Jurkat, Clone E6-1 (cell line): ENCODE measurements at regions not wholly inside any gene's neighbourhood (a gene's known extent, or its start where the extent isn't known, plus 50 kb on each side); places are given as distances from the start of the nearest gene placed in this dataset.

Experiments
- DNase-seq: peaks from one replicate; pipeline ENCODE4 v3.0.0-alpha.2; 2011; ENCODE audit warnings: low read depth, low spot score
- H3K4me3 ChIP-seq: 2 replicates; pipeline ENCODE4 v1.5.1; 2011; ENCODE audit warnings: mild to moderate bottlenecking, low read length, control low read depth, moderate library complexity

DNA sequence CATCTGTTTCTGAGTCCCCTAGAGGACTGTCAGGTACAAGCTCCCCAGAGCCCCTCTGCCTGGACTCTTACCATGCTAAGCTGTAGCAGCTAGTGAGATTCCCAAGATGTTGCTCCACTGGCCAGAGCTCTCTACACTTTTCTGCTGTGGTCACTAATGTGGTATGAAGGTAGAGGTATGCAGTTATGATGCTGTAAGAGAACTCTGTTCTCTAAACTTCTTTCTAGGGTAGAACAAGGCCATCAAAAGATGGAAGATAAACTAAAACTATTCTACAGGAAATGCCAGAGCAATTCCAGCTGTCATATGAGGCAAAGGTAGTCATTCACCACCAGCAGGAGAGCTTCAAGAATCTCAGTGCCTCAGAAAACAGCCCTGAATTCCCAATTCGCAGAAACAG lies 517.4 kb upstream of the ARRDC4 start:
- DNase-seq = no peak

GRCh38 chr15:97446138-97446537 lies 514.4 kb upstream of the ARRDC4 start:
- no peak overlapping the region for H3K4me3 ChIP-seq
- no peak for DNase-seq

More for the DNA sequence above, 517.4 kb upstream of the ARRDC4 start:
- no peak overlapping the region for H3K4me3 ChIP-seq

DNA sequence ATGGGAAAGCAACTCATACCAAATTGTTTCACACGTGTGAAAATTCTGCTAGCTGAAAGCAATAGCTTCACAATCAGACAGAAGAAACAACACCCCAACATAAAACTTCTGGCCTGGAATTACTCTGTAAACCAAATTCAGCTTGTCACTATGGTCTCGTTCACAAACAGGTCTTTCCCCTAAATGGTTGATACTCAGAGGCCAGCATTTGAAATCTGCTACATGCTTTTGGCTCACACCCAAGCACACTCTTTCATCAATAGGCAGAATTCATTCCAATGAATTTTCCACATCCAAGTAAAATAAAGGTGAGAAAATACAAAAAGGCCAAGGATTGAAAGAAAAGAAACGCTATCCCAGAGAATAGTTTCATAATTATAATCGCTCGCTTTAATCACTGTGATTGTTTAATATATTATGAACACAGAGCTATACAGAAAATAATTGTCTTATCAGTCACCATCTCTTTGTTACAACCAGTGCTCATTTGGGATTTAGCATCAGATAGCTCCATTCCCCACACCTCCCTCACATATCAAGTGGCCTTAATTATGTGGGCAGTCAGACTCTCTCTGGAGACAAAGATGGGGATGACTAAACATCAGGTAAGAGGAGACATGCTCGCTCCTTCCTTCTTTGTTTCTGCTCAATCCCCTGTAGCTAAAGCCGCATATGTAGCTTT lies 503.8 kb upstream of the ARRDC4 start:
- H3K4me3 ChIP-seq = no peak overlapping the region
- DNase-seq = no peak

GRCh38 chr15:97457203-97457847 lies 503.2 kb upstream of the ARRDC4 start:
- no peak for DNase-seq
- H3K4me3 ChIP-seq = no peak overlapping the region

DNA sequence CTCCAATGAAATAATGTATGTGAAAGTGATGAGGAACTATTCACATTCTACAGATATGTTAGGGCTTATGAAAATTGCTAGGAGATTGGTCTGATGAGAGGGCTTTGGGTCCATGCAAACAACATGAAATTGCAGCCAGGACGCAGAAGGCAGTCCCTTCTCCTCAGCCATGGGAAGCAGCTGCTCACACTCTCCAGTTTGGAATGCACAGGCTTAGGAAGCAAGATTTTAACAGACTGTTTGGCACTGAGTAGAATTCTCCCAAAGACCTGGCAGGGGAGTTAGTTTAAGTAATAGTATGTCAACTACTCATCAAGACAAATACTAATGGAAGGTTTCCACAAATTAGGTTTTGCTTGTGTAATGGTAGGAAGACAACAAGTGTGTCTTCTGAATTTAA lies 500.7 kb upstream of the ARRDC4 start:
- H3K4me3 ChIP-seq = no peak overlapping the region
- no peak for DNase-seq

DNA sequence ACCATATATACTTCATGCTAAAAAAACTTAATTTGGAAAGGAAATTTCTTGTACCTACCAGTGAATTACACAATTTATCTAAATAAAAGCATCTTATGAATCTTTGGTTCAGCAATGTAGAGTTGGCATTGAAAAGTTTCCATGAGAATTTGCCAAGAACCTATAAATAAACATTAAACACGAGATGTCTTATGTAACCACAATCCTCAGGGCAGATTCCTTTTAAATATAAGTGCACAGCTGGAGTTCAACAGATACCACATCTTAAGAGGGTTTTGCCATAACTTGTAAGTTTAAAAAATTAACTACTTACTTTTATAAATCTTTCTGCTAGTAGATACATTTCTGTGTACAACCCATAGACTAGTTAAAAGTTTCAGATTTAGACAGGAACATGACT lies 499.3 kb upstream of the ARRDC4 start:
- no peak overlapping the region for H3K4me3 ChIP-seq
- no peak for DNase-seq

DNA sequence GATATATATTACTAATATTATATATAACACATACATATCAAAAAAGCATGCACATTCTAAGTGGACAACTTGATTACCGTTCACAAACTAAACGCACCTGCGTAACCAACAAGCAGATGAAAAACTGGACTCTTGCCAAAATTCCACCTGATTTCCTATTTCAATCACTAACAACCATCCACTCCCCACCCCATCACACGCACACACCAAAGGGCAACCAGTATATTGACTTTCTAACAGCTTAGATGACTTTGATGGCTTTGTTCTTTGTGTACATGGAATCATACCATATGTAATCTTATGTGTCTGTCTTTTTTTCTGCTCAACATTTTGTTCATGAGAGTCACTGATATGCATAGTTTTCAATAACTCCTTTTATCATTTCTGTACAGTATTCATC lies 496.8 kb upstream of the ARRDC4 start:
- H3K4me3 ChIP-seq = no peak overlapping the region
- DNase-seq = no peak

- no peak overlapping the region for H3K4me3 ChIP-seq
- DNase-seq = no peak
Observed at GRCh38 chr15:97470417-97470816, 490.1 kb upstream of the ARRDC4 start.

- no peak overlapping the region for H3K4me3 ChIP-seq
- DNase-seq = no peak
Observed at GRCh38 chr15:97473627-97474026, 486.9 kb upstream of the ARRDC4 start.

- no peak for DNase-seq
- H3K4me3 ChIP-seq = no peak overlapping the region
Observed at GRCh38 chr15:97479957-97480356, 480.5 kb upstream of the ARRDC4 start.

DNA sequence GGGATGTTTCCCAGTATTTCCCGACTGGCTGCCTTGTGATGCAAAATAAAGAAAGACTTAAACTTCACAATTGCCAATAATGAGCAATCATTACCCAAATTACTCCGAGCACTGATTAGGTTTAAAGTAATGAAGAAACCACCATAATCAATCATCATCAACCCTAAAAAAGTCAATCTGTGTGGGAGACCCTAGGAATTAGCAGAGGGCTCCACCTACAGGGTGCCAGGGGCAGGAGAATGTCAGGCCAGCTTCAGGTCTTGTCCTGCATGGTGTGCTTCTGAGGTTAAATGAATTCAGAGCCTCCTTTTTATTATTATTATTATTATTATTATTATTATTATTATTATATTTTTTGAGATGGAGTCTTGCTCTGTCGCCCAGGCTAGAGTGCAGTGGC lies 478.0 kb upstream of the ARRDC4 start:
- H3K4me3 ChIP-seq = no peak overlapping the region
- no peak for DNase-seq

DNA sequence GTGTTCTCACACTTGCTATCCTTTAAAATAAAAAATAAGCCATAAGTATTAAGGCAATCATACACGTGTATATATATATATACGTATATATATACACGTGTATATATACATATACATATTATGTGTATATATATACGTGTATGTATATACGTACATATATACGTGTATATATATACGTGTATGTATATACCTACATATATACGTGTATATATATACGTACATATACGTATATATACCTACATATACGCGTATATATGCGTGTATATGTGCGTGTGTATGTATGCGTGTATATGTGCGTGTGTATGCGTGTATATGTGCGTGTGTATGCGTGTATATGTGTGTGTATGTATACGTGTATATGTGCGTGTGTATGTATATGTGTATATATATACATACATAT lies 477.3 kb upstream of the ARRDC4 start:
- no peak overlapping the region for H3K4me3 ChIP-seq
- DNase-seq = no peak

GRCh38 chr15:97490429-97490828 lies 470.1 kb upstream of the ARRDC4 start:
- DNase-seq = no peak
- no peak overlapping the region for H3K4me3 ChIP-seq

DNA sequence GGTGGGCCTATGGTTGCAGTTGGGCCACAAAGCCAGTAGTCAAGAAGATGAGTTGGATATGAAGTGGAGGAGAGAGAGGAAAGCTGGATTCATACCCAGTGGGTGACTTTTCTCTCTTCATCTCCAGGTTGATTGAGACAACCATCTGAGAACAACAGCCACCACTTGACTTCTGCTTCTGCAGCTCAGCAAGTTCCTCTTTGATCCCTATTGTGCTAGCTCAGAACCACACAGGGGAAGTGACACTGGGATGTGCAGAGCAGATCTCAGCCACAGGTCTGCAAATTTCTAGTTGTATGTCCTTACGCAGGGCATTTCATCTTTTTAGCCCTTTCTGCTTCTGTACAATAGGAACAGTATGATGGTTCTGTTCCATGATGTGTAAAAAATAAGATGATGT lies 459.2 kb upstream of the ARRDC4 start:
- H3K4me3 ChIP-seq = no peak overlapping the region
- DNase-seq = no peak

- DNase-seq = no peak
Observed at GRCh38 chr15:97502038-97502437, 458.5 kb upstream of the ARRDC4 start.

GRCh38 chr15:97504031-97504792 lies 456.3 kb upstream of the ARRDC4 start:
- no peak for DNase-seq
- H3K4me3 ChIP-seq = no peak overlapping the region

More at GRCh38 chr15:97502038-97502437, 458.5 kb upstream of the ARRDC4 start:
- no peak overlapping the region for H3K4me3 ChIP-seq

DNA sequence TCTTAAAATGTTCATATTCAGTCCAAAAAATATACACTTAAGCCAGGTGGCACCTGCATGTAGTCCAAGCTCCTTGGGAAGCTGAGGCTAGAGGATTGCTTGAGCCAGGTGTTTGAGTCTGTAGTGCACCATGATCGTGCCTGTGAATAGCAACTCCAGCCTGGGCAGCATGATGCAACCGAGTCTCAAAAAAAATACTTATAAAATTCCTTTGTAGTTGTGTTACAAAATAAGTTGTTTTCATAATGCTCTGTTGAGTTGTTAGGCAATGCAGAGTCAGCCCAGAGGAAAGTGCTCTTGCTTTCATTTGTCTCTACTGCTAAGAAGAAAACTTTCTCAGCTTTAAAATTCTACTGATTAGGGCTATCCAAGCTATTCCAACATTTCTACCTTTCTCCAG lies 442.8 kb upstream of the ARRDC4 start:
- no peak overlapping the region for H3K4me3 ChIP-seq
- DNase-seq = no peak

DNA sequence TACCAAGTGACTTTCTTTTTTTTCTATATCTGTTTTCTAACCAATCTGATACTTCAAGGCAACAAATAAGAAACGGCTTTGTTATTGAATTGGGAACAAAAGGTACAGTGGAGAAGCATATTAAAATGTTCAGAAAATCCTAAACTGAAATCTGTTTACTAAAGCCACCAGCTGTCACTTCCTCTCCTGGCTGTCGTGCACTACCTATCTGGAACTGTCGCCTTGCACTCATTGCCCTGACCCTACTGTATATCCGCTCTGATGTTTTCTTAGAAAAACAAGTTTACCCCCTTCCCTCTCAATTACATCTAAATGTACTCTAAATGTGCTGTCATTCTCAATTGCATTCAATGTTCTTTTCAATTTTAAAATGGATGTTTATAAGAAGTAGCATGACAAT lies 439.8 kb upstream of the ARRDC4 start:
- no peak overlapping the region for H3K4me3 ChIP-seq
- DNase-seq = no peak

GRCh38 chr15:97521381-97522285 lies 438.9 kb upstream of the ARRDC4 start:
- no peak overlapping the region for H3K4me3 ChIP-seq
- no peak for DNase-seq
